Activated CD4-positive, alpha-beta T cell treated with anti-CD3 and anti-CD28 coated beads, Interleukin-2, Interleukin-4, amounts not matched to agents 100 ng/mL and 50 ng/mL, durations not matched to agents 16 hours and 8 hours (primary cell): ENCODE measurements at regions not wholly inside any gene's neighbourhood (a gene's known extent, or its start where the extent isn't known, plus 50 kb on each side); places are given as distances from the start of the nearest gene placed in this dataset.
"Not testable (repeated sequence)": the region's sequence is repeated elsewhere in the genome, so short reads cannot be mapped to it uniquely, and the experiment has no call there.

ENCODE experiments used
- DNase-seq: peaks from one replicate; pipeline ENCODE4 v3.0.0-alpha.2; 2020; ENCODE audit warnings: low spot score

DNA sequence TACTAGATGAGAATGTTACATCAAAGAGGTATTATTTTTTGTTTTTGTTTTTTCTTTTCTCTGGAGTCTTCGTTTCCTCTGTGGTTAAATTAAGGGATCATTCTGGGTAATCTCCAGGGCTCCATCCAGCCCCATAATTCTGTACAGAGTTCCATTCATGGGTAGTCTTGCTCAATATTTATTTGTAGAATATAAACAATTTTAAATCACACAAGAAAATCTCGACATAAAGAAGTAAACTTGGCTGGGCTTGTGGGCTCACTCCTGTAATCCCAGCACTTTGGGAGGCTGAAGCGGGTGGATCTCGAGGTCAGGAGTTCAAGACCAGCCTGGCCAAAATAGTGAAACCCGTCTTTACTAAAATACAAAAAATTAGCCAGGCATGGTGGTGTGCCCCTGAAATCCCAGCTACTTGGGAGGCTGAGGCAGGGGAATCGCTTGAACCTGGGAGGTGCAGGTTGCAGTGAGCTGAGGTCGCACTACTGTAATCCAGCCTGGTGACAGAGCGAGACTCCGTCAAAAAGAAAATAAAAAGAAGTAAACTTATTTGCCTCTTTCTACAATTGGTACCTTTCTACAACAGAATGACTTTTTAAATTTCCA is 166.8 kb upstream of the TGFBR2 start:
- DNase-seq, result no peak

DNA sequence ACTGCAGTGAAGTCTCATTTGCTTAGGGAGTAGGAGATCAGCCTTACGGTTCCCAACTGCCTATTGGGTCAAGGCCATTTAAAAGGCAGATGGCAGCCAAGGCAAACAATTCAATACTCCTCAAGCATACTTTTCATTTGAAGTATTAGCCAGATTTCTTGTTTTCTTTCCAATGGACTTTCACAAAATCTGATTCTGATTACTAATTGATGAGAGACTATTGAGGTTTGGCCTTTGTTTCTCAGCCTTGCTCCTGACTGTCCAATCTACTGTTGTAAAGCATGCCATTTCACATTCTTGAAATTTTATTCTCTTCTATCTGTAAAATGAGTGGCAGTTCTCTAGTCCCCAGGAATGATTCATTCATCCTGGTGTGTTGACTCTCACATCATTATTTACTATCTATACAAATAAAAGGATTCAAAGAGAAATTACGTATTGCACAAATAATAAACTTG is 166.2 kb upstream of the TGFBR2 start:
- no peak for DNase-seq

DNA sequence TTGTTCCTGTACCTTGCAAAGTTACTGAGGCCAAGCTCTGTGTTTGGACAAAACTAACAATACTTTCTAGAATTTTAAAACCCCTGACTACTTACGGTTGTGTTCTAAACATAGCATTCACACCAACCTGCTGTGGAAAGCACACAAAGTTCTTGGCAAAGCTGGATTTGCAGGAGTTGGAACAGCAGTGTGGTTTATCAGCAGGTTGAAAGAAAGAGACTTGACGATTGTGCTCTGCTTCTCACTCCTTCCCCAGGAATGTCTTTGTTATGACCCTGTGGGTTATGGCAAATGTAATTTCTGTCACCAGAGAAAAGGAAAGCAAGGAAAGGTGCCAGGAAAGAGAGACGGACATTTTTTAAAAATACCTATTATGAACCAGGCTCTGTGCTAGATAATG is 165.5 kb upstream of the TGFBR2 start:
- no peak for DNase-seq

DNA sequence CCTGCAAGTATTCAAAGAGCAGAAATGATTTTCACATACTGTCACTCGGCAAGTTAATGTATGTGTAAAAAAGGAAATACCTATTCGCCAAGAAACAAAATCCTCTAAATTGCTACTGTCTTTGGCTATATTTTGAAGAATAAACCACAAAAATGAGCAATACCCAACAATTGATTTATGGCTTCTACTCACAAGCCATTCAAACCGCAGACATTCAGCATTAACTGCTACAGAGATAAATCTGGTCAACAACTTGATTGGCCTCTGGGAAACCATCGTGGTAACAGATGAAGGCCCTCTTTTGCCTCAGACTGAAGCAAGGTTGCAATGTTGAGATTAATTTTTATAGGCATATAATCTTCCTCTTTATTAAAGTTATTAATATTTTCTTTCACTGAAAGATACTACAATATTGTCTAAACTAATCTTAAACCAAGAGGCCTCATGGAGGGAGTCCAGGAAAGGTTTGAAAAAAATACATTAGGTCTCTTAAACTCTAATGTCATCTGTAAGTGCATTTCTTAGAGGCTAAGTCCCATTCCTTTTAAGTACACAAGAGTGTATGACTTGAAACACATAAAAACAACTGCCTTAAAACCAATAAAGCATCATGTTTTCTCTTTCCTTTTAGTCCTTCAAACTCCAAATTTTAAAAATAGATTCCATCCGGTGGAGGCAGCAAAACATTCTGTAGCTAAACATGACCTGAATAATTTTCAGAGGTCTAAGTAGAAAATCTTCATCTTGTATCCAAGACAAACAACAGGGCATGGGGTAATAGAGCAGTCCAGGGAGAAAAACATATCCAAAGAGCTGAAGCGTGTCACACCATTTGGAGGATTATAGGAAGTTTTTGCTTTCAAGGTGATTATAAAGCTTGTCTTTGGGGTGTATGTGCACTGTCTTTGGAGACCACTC is 162.4 kb upstream of the TGFBR2 start:
- DNase-seq, result no peak

DNA sequence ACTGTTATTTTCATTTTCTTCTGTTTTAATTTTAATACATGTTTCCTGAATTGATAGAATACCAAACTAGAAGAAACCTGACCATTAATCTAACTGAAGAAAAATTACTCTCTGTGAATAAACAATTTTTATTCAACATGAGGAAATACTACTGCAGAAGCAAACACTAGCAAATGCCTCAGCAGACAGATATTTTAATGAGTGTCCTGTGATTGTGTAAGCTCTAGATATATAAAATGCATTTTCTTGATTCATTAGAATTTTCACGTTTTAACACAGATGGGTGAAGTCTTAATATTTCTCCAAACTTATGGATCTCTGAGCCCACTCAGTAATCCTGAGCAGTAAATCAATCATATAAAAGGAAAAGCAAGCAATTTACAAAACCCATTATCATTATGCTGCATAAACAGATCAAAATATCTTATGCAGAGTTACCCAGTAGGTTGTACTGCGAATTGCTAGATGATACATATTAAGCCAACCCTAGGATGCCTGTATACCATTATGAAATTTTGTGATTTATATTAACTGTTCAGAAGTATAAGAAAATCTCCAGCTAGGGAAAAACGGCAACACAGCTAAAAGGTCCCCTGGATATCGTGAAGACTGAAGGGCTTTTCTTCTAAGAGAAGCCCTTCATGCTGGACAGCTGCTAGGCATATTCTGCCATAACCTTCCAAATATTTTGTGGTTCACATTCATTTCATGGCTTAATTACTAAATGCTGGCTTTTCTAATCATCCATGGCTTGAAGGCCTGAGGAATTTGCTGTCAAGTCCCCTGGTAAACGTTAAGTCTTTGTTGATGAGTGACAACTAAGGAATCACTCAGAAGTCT is 157.7 kb upstream of the TGFBR2 start:
- no peak for DNase-seq

DNA sequence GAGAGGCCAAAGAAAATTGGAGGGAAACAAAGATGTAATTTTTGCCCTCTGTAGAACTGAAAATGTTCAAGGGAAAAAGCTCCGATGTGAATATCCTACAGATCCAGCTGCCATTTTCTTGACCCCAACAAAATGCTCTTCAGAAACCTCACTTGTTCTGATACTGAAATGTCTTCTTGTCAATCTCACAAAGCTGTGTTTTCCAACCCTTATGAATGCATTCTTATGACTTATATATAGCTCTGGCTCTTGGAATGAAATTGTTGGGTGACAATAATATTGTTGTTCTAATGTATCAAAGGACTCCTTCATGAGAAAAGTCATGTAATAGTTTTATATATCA is 157.1 kb upstream of the TGFBR2 start:
- no peak for DNase-seq

DNA sequence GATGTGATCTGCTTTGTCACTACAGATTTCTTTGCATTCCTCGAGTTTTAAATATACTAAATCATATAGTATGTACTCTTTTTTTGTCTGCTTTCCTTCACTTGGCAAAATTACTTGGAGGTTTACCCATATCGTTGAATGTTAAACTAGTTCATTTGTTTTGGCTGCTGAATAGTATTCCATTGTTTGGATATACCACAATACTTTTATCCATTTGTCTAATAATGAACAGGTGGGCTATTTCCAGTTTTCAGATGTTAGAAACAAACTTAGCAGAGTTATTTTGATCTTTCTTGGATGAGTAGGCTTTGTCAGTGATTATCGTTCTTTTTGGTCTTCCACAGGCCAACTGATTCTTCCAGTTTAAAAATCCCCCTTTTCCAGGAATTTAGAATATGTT is 154.0 kb upstream of the TGFBR2 start:
- DNase-seq, result no peak

DNA sequence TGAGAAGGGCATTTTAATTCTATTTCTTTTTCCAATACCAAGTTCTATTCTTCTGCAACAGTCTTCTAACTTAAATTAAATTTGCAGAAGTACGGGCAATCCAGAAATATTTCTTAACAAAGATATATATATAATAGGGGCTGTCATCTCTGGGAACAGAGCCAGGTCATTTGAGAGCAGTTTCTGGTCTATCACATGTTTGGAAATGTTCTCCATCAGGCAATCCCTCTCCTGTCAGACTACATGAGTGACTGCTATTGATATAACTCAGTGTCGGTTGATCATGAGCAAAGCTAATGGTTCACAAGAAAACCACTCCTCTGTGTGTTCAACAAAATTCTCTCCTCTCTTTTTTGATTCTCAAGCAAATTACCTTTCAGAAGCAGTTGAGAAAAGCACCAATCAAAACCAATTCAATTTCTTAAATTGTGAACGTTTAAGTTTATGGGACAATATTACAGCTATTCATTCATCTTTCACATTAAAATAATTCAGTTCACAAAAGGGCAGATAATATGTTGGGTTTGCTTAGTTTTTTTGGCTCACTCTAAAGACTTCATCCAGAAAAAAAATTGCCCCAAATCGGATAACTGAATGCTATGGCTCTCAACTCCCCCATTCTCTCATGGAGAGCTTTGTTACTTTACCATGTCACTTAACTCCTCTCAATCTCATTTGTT is 152.9 kb upstream of the TGFBR2 start:
- no peak for DNase-seq

DNA sequence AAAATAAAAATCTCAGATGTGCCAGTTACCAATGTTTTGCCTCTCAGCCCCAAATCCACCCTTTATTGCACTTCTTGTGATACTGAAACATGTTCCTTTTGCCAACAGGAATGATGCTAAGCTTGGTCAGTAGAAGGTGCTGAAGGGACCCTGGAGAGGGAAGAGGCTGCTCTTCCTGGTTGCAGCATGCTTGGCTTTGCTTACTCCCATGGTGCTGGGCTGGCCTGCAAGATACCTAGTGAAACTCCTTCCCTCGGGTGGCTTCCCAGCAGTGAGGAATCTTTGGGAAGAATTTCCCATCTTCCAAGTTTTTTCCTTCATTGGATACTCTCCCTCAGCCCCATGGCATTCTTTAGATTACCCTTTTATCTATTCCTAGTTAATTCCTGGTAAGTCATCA is 151.8 kb upstream of the TGFBR2 start:
- no peak for DNase-seq

DNA sequence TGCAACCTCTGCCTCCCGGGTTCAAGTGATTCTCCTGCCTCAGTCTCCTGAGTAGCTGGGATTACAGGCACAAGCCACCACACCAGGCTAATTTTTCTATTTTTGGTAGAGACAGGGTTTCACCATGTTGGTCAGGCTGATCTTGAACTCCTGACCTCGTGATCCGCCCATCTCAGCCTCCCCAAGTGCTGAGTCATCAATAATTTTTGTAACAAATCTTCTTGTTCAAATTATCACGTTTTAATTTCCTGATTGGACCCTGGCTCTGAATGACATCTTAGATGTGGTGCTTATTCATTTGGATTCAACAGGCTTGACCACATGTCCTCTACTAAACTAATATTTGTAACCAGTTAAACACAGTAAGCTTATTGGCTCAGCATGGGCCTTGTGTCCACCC is 151.3 kb upstream of the TGFBR2 start:
- DNase-seq, result not testable (repeated sequence)

DNA sequence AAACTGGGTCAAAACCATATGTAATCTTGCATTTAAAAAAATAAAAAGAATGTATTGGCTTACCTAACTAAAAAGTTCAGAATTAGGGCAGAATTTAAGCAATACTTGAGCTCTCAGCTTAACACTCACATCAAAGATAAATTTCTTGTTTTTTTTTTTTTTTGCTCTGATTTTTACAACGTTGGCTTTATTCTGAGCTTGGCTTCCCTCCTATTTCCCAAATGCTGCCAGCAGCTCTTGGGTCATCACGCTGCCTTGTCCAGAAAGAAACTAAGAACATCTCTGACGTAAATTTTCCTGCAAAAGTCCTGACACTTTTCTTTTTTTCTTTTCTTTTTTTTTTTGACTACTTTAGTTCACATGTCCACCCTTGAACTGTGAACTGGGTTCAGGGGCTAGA is 150.6 kb upstream of the TGFBR2 start:
- no peak for DNase-seq

DNA sequence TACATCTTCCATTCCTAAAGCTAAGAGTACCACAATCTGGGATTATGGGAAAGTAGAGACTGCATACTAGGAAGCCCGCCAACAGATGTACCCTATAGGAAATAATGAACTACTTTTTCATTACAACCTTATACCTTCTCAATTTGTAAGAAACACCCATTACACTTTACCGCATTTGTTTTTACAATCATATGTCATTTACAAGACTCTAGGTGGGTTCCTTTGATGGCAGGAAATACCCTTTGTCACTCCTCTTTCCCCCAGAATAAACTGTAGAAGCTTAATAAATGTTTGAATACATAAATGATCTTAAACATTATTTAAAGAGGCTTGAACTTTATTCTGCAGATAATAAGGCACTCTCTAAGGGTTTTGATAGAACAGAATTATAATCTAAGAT is 150.1 kb upstream of the TGFBR2 start:
- no peak for DNase-seq

DNA sequence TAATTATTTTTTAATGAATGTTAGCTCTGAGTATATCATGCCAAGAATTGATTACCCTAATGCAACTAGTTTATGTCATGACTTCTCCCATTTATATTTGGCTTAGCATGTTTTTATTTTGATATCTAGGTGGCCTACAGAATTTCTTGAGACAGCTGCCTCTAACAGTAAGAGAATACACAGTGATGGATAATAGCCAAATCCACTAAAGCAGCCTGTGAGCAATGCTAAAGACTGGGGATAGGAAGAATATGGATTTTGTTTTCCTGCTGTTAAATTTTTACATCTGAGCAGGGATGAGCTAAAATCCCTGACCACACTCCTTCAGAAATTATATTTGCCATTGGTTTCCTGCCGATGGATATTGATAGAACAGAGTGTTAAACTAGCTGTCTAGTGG is 149.3 kb upstream of the TGFBR2 start:
- no peak for DNase-seq

DNA sequence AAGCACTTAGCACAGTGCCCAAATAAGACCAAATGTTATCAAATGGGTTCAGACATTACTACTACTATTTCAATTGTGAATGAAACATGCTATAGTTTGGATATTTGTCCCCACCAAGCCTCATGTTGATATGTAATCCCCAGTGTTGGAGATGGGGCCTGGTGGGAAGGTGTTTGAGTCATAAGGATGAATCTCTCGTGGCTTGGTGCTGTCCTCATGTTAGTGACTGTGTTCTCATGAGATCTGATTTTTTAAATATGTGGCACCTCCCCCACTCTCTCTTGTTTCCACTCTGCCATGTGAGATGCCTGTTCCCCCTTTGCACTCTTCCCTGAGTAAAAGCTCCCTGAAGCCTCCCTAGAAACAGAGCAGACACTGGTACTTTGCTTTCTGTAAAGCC is 148.7 kb upstream of the TGFBR2 start:
- no peak for DNase-seq

DNA sequence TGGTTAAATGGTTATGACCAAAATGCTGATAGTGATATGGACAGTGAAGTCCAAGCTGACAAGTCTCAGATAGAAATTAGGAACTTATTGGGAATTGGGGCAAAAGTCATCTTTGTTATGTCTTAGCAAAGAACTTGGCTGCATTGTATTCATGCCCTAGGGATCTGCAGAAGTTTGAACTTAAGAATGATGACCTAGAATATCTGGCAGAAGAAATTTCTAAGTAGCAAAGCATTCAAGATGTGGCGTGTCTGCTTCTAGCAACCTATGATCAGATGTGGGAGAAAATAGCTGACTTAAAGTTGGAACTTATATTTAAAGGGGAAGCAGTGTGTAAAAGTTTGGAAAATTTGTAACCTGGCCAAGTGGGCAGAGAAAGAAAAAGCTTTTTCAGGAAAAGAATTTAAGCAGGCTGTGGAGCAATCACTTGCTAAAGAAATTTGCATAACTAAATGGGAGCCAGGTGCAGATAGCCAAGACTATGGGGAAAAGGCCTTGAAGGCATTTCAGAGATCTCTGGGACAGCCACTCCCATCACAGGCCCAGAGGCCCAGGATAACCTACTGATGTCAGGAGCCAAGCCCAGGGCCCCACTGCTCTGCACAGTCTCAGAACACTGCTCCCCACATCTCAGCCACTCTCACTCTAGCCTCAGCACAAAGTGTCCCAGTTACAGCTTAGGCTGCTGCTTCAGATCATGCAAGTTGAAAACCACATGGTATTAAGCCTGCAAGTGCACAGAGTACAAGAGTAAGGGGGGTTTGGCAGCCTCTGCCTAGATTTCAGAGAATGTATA is 147.8 kb upstream of the TGFBR2 start:
- no peak for DNase-seq

DNA sequence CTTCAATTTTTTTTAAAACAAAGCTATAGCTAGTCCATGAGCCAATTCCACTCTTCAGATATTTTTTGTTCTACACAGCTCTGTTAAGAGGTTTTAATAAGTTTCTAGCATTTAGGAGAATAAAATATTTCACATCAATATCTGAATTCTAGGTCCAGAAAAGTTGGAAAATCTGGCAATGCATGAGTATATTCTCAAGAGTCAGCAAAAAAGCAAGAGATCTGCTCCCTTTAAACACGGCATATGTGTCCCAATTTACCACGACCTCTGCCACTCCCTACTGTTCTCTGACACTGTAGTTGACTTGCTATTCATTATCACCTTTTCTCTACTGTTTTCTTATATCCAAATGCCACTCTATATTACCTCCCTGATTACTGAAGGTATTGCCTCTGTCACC is 145.1 kb upstream of the TGFBR2 start:
- no peak for DNase-seq

DNA sequence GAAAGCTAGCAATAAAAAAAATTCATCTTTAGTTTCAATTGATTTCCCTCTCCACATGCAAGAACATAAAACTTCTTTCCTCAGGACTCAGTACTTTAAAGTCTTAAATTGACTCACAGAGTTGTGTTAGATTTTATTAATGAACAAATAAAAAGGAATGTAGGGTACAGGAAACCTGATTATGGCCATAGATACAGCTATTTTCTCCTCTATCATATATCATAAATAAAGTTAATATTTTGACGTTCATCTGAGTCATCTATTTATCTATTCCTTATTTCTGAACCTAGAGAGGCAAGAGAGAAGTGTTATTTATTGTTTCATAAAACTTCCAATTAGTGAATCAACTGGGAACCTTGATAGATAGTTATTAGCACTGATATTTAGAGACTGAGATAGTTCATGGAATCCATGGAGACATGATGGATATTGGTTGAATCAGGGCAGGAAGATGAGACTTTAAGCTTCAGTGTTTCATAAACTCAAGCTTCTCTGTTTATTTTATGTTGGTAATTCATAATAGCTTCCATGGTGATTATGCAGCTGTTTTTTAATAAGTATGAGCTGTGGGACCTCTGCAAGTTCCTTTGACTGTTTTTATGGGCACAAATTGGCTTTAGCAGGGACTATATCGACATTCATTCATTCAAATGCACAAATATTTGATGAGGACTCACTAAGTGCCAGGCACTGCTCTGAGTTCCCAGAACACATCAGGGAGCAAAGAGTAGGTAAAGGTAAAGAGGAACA is 143.5 kb upstream of the TGFBR2 start:
- DNase-seq, result no peak

DNA sequence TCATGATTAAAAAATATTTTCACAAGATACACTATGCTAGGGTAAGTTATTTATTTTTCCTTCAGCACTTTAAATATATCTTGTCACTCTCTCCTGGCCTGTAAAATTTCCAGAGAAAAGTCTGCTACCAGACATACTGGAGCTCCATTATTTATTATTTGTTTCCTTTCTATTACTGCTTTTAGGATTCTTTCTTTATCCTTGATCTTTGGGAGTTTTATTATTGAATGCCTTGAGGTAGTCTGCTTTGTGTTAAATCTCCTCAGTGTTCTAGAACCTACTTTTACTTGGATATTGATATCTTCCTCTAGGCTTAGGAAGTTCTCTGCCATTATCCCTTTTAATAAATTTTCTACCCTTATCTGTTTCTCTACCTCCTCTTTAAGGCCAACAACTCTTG is 142.0 kb upstream of the TGFBR2 start:
- no peak for DNase-seq

DNA sequence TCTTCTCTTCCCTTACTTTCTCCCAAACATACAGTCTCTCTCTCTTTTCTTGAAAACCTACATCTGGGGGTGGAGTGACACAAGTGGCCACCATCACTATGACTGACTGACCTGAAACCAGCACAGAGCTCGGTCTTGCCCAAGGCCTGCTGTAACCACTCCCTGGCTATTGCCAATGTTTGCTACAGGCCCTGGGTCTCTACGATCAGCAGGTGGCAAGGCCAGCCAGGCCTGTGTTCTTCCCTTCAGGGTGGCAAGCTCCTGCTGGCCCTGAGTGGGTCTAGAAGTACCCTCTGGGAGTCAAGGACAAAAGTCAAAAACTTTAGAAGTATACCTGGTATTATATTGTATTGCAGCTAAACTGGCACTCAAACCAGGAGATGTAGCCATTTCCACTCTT is 140.9 kb upstream of the TGFBR2 start:
- no peak for DNase-seq

DNA sequence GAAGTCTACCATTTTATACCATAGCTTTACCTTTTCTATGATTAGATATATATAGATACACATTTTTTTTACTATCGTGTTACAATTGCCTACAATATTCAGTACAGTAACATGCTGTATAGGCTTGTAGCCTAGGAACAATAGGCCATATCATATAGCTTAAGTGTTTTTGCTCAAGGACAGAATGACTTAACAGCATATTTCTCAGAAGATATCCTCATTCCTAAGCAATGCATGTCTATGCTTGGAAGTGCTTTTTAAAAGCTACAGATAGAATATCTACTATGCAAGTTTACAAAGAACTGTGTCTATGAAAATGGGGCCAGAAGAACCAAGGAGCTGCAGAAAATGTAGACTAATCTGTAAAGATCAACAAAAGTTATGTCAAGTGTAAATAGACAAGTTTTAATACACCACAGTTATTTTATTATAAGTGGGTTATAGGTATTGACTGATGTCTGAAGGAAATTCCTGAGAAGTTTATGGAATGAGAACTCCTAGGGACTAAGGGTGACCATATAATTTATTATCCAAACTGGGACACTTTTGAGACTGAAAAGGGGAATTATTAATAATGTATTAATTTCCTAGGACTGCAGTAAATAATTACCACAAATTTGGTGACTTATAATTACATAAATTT is 138.7 kb upstream of the TGFBR2 start:
- DNase-seq, result no peak
